ENCODE measurements at regions not wholly inside any gene's neighbourhood (a gene's known extent, or its start where the extent isn't known, plus 50 kb on each side); places are given as distances from the start of the nearest gene placed in this dataset.

GRCh38 chr4:34649716-34650115 is 1594.6 kb downstream of the ARAP2 start:
- Histone ChIP-seq H3K9me3 (ENCODE audit: control insufficient read depth, insufficient read depth, low read length) (no peaks in the 10 kb centered on the region), H3K36me3 (ENCODE audit: insufficient read depth, low read length) (no peaks in the 10 kb centered on the region), H3K9ac (ENCODE audit: low read depth, low read length) (no peak overlapping the region), H3K4me1 (ENCODE audit: insufficient read depth, low read length) (no peaks in the 10 kb centered on the region)

- no peaks in the 10 kb centered on the region for H3K4me1 ChIP-seq (ENCODE audit: insufficient read depth, low read length)
- H3K36me3 ChIP-seq (ENCODE audit: insufficient read depth, low read length) = no peaks in the 10 kb centered on the region
- H3K9me3 ChIP-seq (ENCODE audit: control insufficient read depth, insufficient read depth, low read length) = no peaks in the 10 kb centered on the region
- H3K9ac ChIP-seq (ENCODE audit: low read depth, low read length) = no peak overlapping the region
These were observed 1580.3 kb downstream of the ARAP2 start for GRCh38 chr4:34664051-34664450.

- H3K36me3 ChIP-seq (ENCODE audit: insufficient read depth, low read length) = no peaks in the 10 kb centered on the region
- H3K9ac ChIP-seq (ENCODE audit: low read depth, low read length) = no peak overlapping the region
- no peaks in the 10 kb centered on the region for H3K9me3 ChIP-seq (ENCODE audit: control insufficient read depth, insufficient read depth, low read length)
- H3K4me1 ChIP-seq (ENCODE audit: insufficient read depth, low read length) = no peaks in the 10 kb centered on the region
These were observed 1567.9 kb downstream of the ARAP2 start for GRCh38 chr4:34676400-34676799.

- Histone ChIP-seq H3K9ac (ENCODE audit: low read depth, low read length) (no peak overlapping the region), H3K4me1 (ENCODE audit: insufficient read depth, low read length) (no peaks in the 10 kb centered on the region), H3K36me3 (ENCODE audit: insufficient read depth, low read length) (no peaks in the 10 kb centered on the region), H3K9me3 (ENCODE audit: control insufficient read depth, insufficient read depth, low read length) (no peaks in the 10 kb centered on the region)
These were observed 1565.9 kb downstream of the ARAP2 start for GRCh38 chr4:34678431-34678830.

GRCh38 chr4:34679228-34679627 is 1565.1 kb downstream of the ARAP2 start:
- Histone ChIP-seq H3K9me3 (ENCODE audit: control insufficient read depth, insufficient read depth, low read length) (no peaks in the 10 kb centered on the region), H3K4me1 (ENCODE audit: insufficient read depth, low read length) (no peaks in the 10 kb centered on the region), H3K9ac (ENCODE audit: low read depth, low read length) (no peak overlapping the region), H3K36me3 (ENCODE audit: insufficient read depth, low read length) (no peaks in the 10 kb centered on the region)

GRCh38 chr4:34709564-34709963 is 1534.8 kb downstream of the ARAP2 start:
- H3K9me3 ChIP-seq (ENCODE audit: control insufficient read depth, insufficient read depth, low read length) = no peaks in the 10 kb centered on the region; the same call in 1 of the 2 replicates
- H3K36me3 ChIP-seq (ENCODE audit: insufficient read depth, low read length) = no peaks in the 10 kb centered on the region

GRCh38 chr4:34718576-34719245 is 1525.6 kb downstream of the ARAP2 start:
- H3K9ac ChIP-seq (ENCODE audit: low read depth, low read length) = no peak overlapping the region

More at GRCh38 chr4:34709564-34709963, 1534.8 kb downstream of the ARAP2 start:
- H3K4me1 ChIP-seq (ENCODE audit: insufficient read depth, low read length) = no peaks in the 10 kb centered on the region
- H3K9ac ChIP-seq (ENCODE audit: low read depth, low read length) = no peak overlapping the region

GRCh38 chr4:34720571-34720970 is 1523.7 kb downstream of the ARAP2 start:
- H3K9me3 ChIP-seq (ENCODE audit: control insufficient read depth, insufficient read depth, low read length) = no peaks in the 10 kb centered on the region
- H3K36me3 ChIP-seq (ENCODE audit: insufficient read depth, low read length) = no peaks in the 10 kb centered on the region
- no peak overlapping the region for H3K9ac ChIP-seq (ENCODE audit: low read depth, low read length)
- no peaks in the 10 kb centered on the region; the same call in 1 of the 2 replicates for H3K4me1 ChIP-seq (ENCODE audit: insufficient read depth, low read length)

More at GRCh38 chr4:34718576-34719245, 1525.6 kb downstream of the ARAP2 start:
- Histone ChIP-seq H3K4me1 (ENCODE audit: insufficient read depth, low read length) (no peaks in the 10 kb centered on the region; the same call in 1 of the 2 replicates), H3K36me3 (ENCODE audit: insufficient read depth, low read length) (no peaks in the 10 kb centered on the region), H3K9me3 (ENCODE audit: control insufficient read depth, insufficient read depth, low read length) (no peaks in the 10 kb centered on the region)

GRCh38 chr4:34721835-34722234 is 1522.5 kb downstream of the ARAP2 start:
- H3K9me3 ChIP-seq (ENCODE audit: control insufficient read depth, insufficient read depth, low read length) = no peaks in the 10 kb centered on the region
- no peak overlapping the region for H3K9ac ChIP-seq (ENCODE audit: low read depth, low read length)
- no peaks in the 10 kb centered on the region for H3K36me3 ChIP-seq (ENCODE audit: insufficient read depth, low read length)
- no peaks in the 10 kb centered on the region; the same call in 1 of the 2 replicates for H3K4me1 ChIP-seq (ENCODE audit: insufficient read depth, low read length)

GRCh38 chr4:34723605-34724004 is 1520.7 kb downstream of the ARAP2 start:
- no peaks in the 10 kb centered on the region for H3K9me3 ChIP-seq (ENCODE audit: control insufficient read depth, insufficient read depth, low read length)
- H3K9ac ChIP-seq (ENCODE audit: low read depth, low read length) = no peak overlapping the region
- no peaks in the 10 kb centered on the region for H3K36me3 ChIP-seq (ENCODE audit: insufficient read depth, low read length)
- no peaks in the 10 kb centered on the region; the same call in 1 of the 2 replicates for H3K4me1 ChIP-seq (ENCODE audit: insufficient read depth, low read length)

- Histone ChIP-seq H3K9ac (ENCODE audit: low read depth, low read length) (no peak overlapping the region), H3K4me1 (ENCODE audit: insufficient read depth, low read length) (no peaks in the 10 kb centered on the region; the same call in 1 of the 2 replicates), H3K9me3 (ENCODE audit: control insufficient read depth, insufficient read depth, low read length) (no peaks in the 10 kb centered on the region), H3K36me3 (ENCODE audit: insufficient read depth, low read length) (no peaks in the 10 kb centered on the region)
These were observed 1519.8 kb downstream of the ARAP2 start for GRCh38 chr4:34724491-34724890.

- H3K4me1 ChIP-seq (ENCODE audit: insufficient read depth, low read length) = no peaks in the 10 kb centered on the region
- no peaks in the 10 kb centered on the region for H3K36me3 ChIP-seq (ENCODE audit: insufficient read depth, low read length)
- H3K9ac ChIP-seq (ENCODE audit: low read depth, low read length) = no peak overlapping the region
- no peaks in the 10 kb centered on the region for H3K9me3 ChIP-seq (ENCODE audit: control insufficient read depth, insufficient read depth, low read length)
These were observed 1513.2 kb downstream of the ARAP2 start for GRCh38 chr4:34731070-34731469.

GRCh38 chr4:34732176-34732950 is 1512.0 kb downstream of the ARAP2 start:
- Histone ChIP-seq H3K9ac (ENCODE audit: low read depth, low read length) (no peak overlapping the region), H3K36me3 (ENCODE audit: insufficient read depth, low read length) (no peaks in the 10 kb centered on the region), H3K9me3 (ENCODE audit: control insufficient read depth, insufficient read depth, low read length) (no peaks in the 10 kb centered on the region), H3K4me1 (ENCODE audit: insufficient read depth, low read length) (no peaks in the 10 kb centered on the region)

GRCh38 chr4:34733185-34733941 is 1511.0 kb downstream of the ARAP2 start:
- Histone ChIP-seq H3K4me1 (ENCODE audit: insufficient read depth, low read length) (no peaks in the 10 kb centered on the region), H3K36me3 (ENCODE audit: insufficient read depth, low read length) (no peaks in the 10 kb centered on the region), H3K9me3 (ENCODE audit: control insufficient read depth, insufficient read depth, low read length) (no peaks in the 10 kb centered on the region), H3K9ac (ENCODE audit: low read depth, low read length) (no peak overlapping the region)

Measured in ES-I3 (cell line).